ENCODE measurements at regions not wholly inside any gene's neighbourhood (a gene's known extent, or its start where the extent isn't known, plus 50 kb on each side); places are given as distances from the start of the nearest gene placed in this dataset.
"Not testable (repeated sequence)": the region's sequence is repeated elsewhere in the genome, so short reads cannot be mapped to it uniquely, and the experiment has no call there.

DNA sequence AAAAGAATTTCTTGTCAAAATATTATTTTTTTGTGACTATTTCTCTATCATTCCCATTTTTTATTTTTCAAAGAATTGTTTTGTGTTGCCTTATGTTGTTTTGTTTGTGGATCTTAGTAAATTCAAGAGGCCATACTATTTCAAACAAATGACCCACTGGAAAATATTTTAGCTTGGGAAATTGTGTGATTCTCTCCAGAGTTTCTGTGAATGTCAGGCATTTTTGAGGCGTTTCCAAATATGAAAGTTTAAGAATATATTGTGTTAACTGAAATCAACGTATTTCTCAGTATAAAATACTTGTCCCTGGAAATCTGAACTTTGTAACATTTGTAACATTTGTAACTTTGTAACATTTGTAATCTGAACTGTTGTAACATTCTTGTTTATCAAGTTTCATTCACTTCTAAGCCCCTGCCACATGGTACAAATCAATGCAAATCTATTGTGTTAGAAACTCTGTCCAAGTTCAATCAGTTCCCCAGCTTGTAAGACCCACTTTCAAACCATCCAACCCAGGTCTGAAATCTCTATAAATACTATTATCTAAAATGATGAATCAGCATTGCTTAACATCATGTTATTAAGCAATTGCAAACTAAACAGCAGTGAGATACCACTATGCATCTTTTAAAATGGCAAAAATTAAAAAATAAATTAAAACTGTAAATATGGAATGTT lies 465.4 kb upstream of the GRID2 start:
- H3K27ac ChIP-seq = no peak overlapping the region
- TF ChIP-seq, protein P1, sequence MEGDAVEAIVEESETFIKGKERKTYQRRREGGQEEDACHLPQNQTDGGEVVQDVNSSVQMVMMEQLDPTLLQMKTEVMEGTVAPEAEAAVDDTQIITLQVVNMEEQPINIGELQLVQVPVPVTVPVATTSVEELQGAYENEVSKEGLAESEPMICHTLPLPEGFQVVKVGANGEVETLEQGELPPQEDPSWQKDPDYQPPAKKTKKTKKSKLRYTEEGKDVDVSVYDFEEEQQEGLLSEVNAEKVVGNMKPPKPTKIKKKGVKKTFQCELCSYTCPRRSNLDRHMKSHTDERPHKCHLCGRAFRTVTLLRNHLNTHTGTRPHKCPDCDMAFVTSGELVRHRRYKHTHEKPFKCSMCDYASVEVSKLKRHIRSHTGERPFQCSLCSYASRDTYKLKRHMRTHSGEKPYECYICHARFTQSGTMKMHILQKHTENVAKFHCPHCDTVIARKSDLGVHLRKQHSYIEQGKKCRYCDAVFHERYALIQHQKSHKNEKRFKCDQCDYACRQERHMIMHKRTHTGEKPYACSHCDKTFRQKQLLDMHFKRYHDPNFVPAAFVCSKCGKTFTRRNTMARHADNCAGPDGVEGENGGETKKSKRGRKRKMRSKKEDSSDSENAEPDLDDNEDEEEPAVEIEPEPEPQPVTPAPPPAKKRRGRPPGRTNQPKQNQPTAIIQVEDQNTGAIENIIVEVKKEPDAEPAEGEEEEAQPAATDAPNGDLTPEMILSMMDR (IDR thresholded peaks at IDR 0.05) = no peak
- TF ChIP-seq ZFX (IDR thresholded peaks at IDR 0.05; ENCODE audit: borderline replicate concordance) = no peak

DNA sequence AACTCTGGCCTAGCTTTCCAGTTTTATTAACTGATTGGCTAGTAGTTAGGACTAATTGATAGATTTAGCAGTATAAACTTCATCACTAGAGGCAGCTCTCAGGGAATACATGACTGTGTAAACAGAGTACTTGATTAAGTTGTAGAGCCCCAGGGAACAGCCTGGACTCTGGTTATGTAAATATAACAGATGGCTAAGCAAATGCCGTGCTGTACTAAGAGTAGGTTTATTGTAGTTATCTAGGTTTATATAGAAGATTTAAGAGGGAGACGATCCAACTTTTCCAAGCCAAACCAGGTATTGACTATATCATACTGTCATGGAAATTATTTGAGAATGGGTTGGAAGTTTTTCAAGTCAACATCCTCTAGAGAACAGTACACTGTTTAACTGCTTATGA lies 463.4 kb upstream of the GRID2 start:
- TF ChIP-seq, protein P1 (IDR thresholded peaks at IDR 0.05) = peak; percentile 29
- TF ChIP-seq ZFX (IDR thresholded peaks at IDR 0.05; ENCODE audit: borderline replicate concordance) = no peak
- peak overlapping the region; percentile 75 for H3K27ac ChIP-seq

DNA sequence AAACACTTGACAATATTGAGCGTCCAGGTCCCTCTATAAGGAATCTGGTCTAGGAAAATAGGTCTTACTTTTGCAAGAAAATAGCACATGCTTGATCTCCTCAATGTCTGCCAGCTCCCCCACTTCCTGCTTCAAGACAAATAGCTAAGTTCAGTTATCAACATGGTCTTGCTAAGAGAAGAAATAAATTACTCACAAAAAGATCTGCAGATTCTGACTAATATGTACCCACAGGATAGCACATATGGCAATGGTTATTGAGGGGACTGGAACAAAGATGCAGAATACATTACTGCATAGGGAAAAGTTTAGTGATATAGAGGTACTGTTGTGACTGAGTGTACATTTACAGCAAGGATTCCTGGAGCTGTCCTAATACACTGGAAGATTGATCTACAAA lies 457.5 kb upstream of the GRID2 start:
- no peak for TF ChIP-seq ZFX (IDR thresholded peaks at IDR 0.05; ENCODE audit: borderline replicate concordance)
- H3K27ac ChIP-seq = no peak overlapping the region

DNA sequence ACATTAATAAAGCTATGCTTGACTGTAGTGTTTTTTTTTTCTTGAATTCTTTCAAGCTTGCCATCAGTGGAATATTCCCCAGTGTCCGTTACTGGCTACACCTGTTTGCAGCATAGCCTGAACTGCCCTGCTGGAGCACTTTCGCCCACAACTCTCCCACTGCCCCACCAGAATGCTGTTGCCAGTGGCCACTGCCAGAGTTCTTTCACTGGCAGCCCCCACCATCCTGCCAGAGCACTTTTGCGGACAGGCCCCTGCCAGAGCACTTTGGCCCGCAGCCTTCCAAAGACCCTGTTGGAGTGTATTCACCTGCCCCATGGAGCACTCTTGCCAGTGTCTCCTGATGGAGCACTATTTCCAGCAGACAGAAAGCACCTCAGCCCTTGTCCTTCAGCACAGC lies 452.3 kb upstream of the GRID2 start:
- no peak overlapping the region for H3K27ac ChIP-seq
- TF ChIP-seq, protein P1 (IDR thresholded peaks at IDR 0.05) = no peak
- no peak for TF ChIP-seq ZFX (IDR thresholded peaks at IDR 0.05; ENCODE audit: borderline replicate concordance)

DNA sequence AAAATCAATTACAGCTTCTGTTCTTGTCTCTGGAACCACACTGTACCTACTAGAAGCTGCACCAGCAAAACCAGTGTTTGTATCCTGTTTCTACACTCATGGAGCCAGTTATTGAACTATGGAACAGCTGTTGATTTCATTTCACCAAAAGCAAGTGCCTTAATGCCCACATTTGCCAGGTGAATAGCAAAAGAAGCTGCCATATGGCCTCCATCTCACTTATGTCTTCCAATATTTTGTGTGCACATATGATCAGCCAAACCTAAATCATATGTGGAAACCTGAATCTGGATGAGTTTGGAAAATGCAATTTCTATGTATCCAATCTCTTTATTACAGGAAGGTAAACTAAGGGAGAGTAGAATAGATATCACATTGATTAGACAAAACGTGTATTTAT lies 415.8 kb upstream of the GRID2 start:
- no peak overlapping the region for H3K27ac ChIP-seq
- TF ChIP-seq, protein P1 (IDR thresholded peaks at IDR 0.05) = no peak
- no peak for TF ChIP-seq ZFX (IDR thresholded peaks at IDR 0.05; ENCODE audit: borderline replicate concordance)

DNA sequence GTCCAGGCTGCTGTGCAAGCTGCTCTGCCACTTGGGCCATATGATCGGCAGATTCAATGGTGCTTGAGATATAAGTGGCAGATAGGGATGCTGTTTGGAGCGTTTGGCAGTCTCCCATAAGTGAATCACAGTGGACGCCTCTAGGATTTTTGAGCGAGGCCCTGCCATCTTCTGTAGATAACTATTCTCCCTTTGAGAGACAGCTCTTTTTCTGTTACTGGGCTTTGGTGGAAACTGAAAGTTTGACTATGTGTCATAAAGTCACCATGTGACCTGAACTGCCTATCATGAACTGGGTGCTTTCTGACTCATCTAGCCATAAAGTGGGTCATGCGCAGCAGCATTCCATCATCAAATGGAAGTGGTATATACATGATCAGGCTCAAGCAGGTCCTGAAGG lies 412.5 kb upstream of the GRID2 start:
- not testable (repeated sequence) for H3K27ac ChIP-seq

DNA sequence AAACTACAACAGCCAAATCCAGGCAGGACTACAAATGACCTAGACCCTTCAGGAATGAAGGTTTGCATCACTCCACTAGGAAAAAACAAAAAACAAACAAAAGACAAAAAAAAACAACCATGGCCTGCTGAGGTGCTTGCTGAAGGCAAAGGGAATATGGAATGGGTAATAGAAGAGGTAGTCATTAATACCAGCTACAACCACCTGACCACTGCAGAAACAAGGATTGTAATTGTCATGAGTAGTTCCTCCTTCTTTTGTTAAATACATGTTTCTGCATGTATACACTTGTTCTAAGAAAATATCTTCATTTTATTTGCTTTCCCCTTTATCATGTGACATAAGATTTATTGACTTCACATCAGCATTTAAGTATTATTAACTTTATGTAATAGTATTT lies 409.8 kb upstream of the GRID2 start:
- TF ChIP-seq, protein P1 (IDR thresholded peaks at IDR 0.05) = no peak
- TF ChIP-seq ZFX (IDR thresholded peaks at IDR 0.05; ENCODE audit: borderline replicate concordance) = no peak
- H3K27ac ChIP-seq = no peak overlapping the region

DNA sequence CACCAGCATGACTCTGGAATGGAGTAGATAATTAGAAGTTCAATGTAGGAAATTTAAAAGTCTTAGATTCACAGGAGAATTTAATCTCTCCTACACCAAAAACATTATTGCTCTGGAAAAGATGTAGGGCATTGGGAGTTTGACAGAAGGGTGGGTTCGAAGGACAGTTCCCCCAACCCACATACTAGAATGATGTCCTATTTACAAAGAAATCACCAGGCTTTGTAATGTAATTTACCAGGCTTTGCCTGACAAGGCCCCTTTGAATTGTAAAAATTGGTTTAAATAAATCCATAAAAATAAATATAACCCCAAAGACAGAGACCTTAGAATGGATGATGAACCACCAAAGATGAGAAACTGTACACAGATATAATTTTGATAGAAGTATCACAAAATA lies 399.2 kb upstream of the GRID2 start:
- TF ChIP-seq, protein P1 (IDR thresholded peaks at IDR 0.05) = no peak
- no peak for TF ChIP-seq ZFX (IDR thresholded peaks at IDR 0.05; ENCODE audit: borderline replicate concordance)
- H3K27ac ChIP-seq = no peak overlapping the region

Data from 22Rv1 (cell line).